Rectal smooth muscle tissue (tissue), 1 donor: ENCODE measurements at regions not wholly inside any gene's neighbourhood (a gene's known extent, or its start where the extent isn't known, plus 50 kb on each side); places are given as distances from the start of the nearest gene placed in this dataset.

Experiments
- H3K27ac ChIP-seq: one replicate; pipeline ENCODE4 v1.7.0; 2013; ENCODE audit warnings: low read depth, low read length, inconsistent platforms
- H3K27me3 ChIP-seq: one replicate; pipeline ENCODE4 v1.7.0; 2013; ENCODE audit warnings: low read length; ENCODE audit not compliant: control insufficient read depth, insufficient read depth
- H3K36me3 ChIP-seq: one replicate; pipeline ENCODE4 v1.7.0; 2013; ENCODE audit warnings: low read length; ENCODE audit not compliant: control insufficient read depth, insufficient read depth
- H3K4me1 ChIP-seq: one replicate; pipeline ENCODE4 v1.7.0; 2013; ENCODE audit warnings: low read length; ENCODE audit not compliant: control insufficient read depth, insufficient read depth
- H3K4me3 ChIP-seq: one replicate; pipeline ENCODE4 v1.7.0; 2013; ENCODE audit warnings: low read length
- H3K9ac ChIP-seq: one replicate; pipeline ENCODE4 v1.7.0; 2013; ENCODE audit warnings: low read length

DNA sequence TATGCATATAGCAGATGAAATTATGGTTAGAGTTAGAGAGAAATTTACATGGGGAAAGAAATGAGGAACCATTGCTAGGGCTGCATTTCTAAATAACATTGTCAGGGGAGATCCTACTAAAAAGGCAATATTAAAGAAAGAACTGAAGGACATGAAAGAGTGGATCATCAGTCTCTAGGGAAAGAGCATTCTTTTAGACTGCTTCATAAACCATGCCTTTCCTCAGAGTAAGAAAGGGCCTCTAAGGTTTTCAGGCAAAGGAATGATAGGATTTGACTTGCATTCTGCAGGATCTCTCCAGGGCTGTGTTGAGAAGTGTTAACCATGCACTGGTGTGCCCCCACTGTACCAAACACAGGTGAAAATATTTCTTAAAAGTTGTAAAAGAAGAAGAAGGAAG is 385.4 kb upstream of the MAD2L1 start:
- H3K4me1 ChIP-seq: no peaks in the 10 kb centered on the region
- no peak overlapping the region for H3K27ac ChIP-seq
- H3K36me3 ChIP-seq: no peaks in the 10 kb centered on the region
- no peak overlapping the region for H3K9ac ChIP-seq
- H3K27me3 ChIP-seq: no peaks in the 10 kb centered on the region
- H3K4me3 ChIP-seq: no peak overlapping the region

DNA sequence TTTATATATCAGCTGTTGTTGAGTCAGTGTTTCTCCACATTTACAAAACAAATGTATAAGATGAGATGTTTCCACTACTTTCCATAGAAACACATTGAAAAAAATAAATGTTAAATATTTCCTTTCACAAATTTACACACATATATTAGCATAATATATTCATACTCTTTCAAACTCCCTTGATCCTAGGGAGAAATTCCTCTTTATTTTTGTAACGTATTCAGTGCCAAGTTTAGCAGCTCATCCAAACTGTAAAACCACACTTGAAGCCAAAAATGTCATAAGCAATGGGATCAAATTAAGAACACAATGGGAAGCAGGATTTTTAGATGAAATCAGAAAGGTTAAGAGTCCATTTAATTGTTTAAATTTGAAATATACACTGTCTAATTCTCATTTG is 381.1 kb upstream of the MAD2L1 start:
- Histone ChIP-seq H3K27ac (no peak overlapping the region), H3K4me1 (no peaks in the 10 kb centered on the region), H3K9ac (no peak overlapping the region), H3K27me3 (no peaks in the 10 kb centered on the region), H3K36me3 (no peaks in the 10 kb centered on the region), H3K4me3 (no peak overlapping the region)

DNA sequence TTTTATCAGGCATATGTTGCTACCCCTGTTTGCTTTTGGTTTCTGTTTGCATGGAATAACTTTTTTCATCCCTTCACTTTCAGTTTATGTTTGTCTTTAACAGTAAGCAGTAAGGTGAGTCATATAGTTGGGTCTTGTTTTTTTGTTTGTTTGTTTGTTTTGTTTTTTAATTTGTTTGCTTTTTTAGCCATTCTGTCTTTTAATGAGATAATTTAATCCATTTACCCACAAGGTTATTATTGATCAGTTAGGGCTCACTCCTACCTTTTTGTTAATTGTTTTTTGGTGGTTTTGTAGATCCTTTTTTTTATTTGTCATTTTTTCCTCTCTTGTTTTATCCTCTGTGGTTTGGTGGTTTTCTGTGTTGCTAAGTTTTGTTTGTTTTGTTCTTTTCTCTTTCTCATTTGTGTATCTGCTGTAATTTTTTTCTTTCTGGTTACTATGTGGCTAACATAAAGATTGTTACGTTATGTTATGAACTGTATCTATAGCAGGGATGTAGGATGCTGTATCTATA is 379.5 kb upstream of the MAD2L1 start:
- Histone ChIP-seq H3K36me3 (no peaks in the 10 kb centered on the region), H3K27me3 (no peaks in the 10 kb centered on the region), H3K27ac (no peak overlapping the region), H3K4me1 (no peaks in the 10 kb centered on the region), H3K9ac (no peak overlapping the region), H3K4me3 (no peak overlapping the region)

DNA sequence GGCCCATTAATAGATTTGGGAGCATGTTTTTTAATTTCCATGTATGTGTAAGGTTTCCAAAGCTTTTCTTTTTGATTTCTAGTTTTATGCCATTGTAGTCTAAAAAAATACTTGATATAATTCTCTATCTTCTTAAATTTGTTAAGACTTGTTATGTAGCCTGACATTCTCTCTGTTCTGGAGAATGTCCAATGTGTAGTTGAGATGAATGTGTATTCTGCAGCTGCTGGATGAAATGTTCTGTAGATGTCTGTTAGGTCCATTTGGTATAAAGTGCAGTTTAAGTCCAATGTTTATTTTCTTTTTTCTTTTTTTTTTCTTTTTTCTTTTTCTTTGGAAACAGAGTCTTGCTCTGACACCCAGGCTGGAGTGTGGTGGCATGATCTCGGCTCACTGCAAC is 378.5 kb upstream of the MAD2L1 start:
- no peaks in the 10 kb centered on the region for H3K36me3 ChIP-seq
- no peak overlapping the region for H3K9ac ChIP-seq
- H3K27ac ChIP-seq: no peak overlapping the region
- no peaks in the 10 kb centered on the region for H3K27me3 ChIP-seq
- H3K4me3 ChIP-seq: no peak overlapping the region
- H3K4me1 ChIP-seq: no peaks in the 10 kb centered on the region

DNA sequence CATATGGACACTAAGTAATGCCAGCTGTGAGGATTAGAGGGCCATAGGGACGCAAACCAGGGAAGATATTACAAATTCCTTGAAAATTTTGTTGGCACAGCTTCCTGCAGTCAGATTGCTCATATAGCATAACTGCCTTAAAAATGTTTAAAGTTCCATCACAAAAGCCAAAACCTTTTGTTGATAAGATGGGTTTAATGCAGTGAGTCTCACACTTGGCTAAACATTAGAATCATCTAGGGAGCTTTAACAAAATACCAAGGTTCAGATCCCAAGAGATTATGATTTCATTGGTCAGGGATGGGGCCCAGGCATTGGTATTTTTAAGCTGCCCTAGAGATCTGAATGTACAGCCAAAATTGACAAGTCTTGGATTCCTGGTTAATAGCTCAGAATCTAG is 376.5 kb upstream of the MAD2L1 start:
- Histone ChIP-seq H3K9ac (no peak overlapping the region), H3K36me3 (no peaks in the 10 kb centered on the region), H3K4me1 (no peaks in the 10 kb centered on the region), H3K27me3 (no peaks in the 10 kb centered on the region), H3K4me3 (no peak overlapping the region), H3K27ac (no peak overlapping the region)

DNA sequence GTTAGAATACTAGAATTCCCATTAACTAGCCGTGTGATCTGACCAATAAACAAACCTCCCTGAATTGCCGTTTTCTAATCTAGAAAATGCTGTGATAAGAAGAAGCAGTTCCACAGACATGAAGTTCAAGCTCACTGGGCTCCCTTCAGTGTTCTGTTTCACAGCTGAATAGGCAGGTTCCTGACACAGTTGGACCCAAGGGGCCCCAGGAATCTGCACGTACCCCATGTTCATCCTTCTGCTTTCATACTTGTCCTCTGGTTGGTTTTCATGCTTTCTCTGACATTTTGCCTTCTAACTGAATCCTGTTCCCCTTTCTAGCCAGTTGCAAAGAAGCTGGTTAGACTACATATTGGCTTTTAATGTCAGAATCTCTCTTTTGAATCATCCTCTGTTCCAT is 374.1 kb upstream of the MAD2L1 start:
- H3K4me3 ChIP-seq: no peak overlapping the region
- H3K36me3 ChIP-seq: no peaks in the 10 kb centered on the region
- no peak overlapping the region for H3K27ac ChIP-seq
- no peak overlapping the region for H3K9ac ChIP-seq
- no peaks in the 10 kb centered on the region for H3K4me1 ChIP-seq
- no peaks in the 10 kb centered on the region for H3K27me3 ChIP-seq

DNA sequence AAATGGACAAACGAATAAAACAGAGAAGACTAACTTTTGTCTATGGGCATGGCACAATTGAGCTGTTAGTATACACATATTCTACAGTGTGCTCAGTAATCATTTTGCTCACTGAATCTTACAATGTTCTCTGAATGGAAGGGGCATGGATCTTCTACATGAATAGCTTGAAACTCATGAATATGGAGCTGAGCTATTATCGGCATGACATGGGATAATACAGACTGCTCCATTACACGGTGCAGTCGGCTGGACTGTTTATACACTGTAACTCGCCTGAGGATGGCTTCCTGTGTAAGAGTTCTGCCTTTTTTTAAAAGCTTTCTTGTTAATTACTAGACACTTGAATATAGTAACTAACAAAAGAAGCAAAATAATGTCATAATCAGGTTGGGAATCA is 368.5 kb upstream of the MAD2L1 start:
- no peak overlapping the region for H3K9ac ChIP-seq
- H3K27ac ChIP-seq: no peak overlapping the region
- no peaks in the 10 kb centered on the region for H3K4me1 ChIP-seq
- no peaks in the 10 kb centered on the region for H3K27me3 ChIP-seq
- H3K4me3 ChIP-seq: no peak overlapping the region
- no peaks in the 10 kb centered on the region for H3K36me3 ChIP-seq

DNA sequence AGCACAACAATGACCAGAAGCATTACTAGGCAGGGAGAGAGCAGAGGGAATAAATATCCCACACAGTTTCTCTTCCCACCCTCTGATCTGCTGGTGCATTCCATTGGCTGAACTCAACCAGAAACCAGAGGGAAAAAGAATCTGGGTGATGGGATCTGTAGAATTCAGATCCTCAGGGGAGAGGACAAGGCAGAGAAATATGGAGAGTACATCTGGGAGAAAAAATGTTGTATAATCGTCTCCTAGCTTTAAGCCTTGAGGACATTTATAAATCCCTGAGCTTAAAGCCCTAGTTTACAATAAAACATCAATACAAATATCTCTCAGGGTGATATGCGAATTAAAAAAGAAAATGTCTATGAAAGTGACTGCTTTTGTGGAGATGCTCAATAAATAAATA is 368.1 kb upstream of the MAD2L1 start:
- Histone ChIP-seq H3K36me3 (no peaks in the 10 kb centered on the region), H3K4me3 (no peak overlapping the region), H3K9ac (no peak overlapping the region), H3K27me3 (no peaks in the 10 kb centered on the region), H3K27ac (no peak overlapping the region), H3K4me1 (no peaks in the 10 kb centered on the region)

DNA sequence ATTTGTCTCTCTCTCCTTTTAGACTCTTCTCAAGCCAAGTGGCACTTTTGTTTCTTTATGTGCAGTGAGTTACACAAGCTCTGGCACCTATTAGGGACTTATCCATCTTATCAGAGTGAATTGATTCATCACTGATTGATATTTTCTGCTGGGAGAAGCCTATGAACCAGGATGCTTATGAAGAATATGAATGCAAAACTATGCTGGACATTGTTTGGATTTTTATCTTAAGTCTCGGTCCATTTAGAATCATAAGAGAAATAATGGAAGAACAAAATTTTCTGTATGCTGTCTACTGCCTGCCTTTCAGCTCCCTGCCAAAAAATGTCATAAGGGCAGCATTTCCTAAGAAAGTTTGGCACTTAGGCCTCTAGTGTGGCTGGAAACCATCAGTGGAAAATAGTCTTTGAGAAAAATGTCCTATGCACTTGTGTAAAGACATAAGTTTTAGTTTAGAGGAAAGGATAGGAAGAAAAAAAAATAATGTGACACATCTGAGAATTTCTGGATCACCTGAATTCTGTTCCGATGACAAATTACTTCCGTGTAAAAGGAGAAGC is 365.7 kb upstream of the MAD2L1 start:
- Histone ChIP-seq H3K27me3 (no peaks in the 10 kb centered on the region), H3K36me3 (no peaks in the 10 kb centered on the region), H3K9ac (no peak overlapping the region), H3K27ac (no peak overlapping the region), H3K4me3 (no peak overlapping the region), H3K4me1 (no peaks in the 10 kb centered on the region)

DNA sequence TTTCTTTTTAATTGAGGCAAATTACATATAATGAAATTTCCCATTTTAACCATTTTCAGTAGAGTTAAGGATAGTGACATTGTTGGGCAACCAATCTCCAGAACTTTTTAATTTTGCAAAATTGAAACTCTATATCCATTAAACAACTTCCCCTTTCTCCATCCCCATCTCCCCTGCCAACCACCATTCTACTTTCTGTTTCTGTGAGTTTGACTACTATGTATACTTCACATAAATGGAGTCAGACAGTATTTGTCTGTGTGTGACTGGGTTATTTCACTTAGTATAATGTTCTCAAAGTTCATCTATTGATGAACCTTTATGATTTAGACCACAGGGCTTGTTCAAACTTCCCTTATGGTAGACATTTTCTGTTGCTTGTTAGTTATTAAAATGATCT is 364.5 kb upstream of the MAD2L1 start:
- H3K4me3 ChIP-seq: no peak overlapping the region
- no peak overlapping the region for H3K9ac ChIP-seq
- no peaks in the 10 kb centered on the region for H3K4me1 ChIP-seq
- no peaks in the 10 kb centered on the region for H3K36me3 ChIP-seq
- no peaks in the 10 kb centered on the region for H3K27me3 ChIP-seq
- no peak overlapping the region for H3K27ac ChIP-seq

DNA sequence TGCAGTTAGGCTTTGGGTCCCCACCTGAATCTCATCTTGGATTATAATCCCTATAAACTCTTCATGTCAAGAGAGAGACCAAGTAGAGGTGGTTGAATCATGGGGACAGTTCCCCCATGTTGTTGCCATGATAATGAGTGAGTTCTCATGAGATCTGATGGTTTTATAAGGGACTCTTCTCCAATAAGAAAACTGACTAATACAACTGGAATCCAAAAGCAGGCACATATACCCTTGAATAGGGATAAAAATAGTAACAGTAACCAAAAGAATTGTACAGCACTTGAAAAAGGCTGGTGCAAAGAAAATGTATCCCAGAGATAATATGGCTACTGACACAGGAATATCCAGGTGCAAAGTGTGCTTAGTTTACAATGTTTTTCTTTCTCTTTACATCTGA is 351.5 kb upstream of the MAD2L1 start:
- Histone ChIP-seq H3K9ac (no peak overlapping the region), H3K27ac (no peak overlapping the region), H3K4me3 (no peak overlapping the region), H3K4me1 (no peaks in the 10 kb centered on the region), H3K36me3 (no peaks in the 10 kb centered on the region), H3K27me3 (no peaks in the 10 kb centered on the region)

DNA sequence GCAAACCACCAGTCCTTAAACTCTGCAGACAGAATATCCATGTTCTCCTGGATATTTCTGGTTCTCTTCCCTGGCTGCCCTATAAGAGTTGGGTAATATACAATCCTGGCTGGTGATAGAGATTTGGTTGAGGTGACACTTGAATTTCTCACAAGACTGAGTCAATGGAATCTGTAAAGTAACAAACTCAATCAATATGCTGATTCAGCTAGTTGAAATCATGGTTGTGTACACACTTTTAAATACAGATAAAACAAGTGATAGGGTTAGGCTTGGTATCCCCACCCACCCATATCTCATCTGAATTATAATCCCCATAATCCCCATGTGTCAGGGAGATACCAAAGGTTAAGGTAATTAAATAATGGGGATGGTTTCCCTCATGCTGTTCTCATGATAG is 349.2 kb upstream of the MAD2L1 start:
- Histone ChIP-seq H3K27ac (no peak overlapping the region), H3K36me3 (no peaks in the 10 kb centered on the region), H3K27me3 (no peaks in the 10 kb centered on the region), H3K4me3 (no peak overlapping the region), H3K9ac (no peak overlapping the region), H3K4me1 (no peaks in the 10 kb centered on the region)

DNA sequence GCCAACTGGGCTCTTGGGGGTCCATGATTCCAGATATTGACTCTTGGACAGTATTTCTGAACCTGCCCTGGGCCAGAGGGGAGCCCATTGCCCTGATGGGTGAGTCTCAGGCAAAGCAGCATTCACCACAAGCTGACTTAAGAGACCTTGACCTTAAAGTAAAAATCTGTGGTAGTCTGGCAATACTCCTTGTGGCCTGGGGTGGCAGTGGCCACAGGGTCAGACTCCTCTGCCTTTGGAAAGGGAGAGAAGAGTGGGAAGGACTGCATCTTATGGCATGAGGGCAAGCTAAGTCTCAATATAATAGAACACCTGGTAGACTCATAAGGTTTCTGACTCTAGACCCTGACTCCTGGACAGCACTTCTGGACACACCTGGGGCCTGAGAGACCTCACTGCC is 340.3 kb upstream of the MAD2L1 start:
- Histone ChIP-seq H3K4me3 (no peak overlapping the region), H3K27me3 (no peaks in the 10 kb centered on the region), H3K27ac (no peak overlapping the region), H3K4me1 (no peaks in the 10 kb centered on the region), H3K9ac (no peak overlapping the region), H3K36me3 (no peaks in the 10 kb centered on the region)
